ENCODE measurements at regions not wholly inside any gene's neighbourhood (a gene's known extent, or its start where the extent isn't known, plus 50 kb on each side); places are given as distances from the start of the nearest gene placed in this dataset.
"Not testable (repeated sequence)": the region's sequence is repeated elsewhere in the genome, so short reads cannot be mapped to it uniquely, and the experiment has no call there.

DNA sequence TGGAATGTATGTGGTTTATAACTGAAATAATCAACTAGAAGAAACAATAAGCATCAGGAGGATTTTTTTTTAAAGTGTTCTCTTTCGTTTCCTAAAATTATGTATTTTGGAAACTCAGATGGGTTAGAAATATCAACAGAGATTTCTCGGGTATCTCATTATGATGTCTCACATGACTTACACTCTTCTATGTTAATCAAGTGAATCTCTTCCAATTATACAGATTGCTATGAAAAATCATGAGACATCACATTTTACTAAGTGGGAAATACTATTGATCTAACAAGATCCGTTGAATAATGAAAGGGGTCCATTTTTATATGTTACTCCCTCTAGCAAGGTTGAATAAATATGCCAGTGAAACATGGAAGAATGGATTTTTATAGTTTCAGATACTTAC is 54.7 kb upstream of the NRIP1 start:
- ChIA-PET POLR2A (no interaction called here), CTCF (no interaction called here)

DNA sequence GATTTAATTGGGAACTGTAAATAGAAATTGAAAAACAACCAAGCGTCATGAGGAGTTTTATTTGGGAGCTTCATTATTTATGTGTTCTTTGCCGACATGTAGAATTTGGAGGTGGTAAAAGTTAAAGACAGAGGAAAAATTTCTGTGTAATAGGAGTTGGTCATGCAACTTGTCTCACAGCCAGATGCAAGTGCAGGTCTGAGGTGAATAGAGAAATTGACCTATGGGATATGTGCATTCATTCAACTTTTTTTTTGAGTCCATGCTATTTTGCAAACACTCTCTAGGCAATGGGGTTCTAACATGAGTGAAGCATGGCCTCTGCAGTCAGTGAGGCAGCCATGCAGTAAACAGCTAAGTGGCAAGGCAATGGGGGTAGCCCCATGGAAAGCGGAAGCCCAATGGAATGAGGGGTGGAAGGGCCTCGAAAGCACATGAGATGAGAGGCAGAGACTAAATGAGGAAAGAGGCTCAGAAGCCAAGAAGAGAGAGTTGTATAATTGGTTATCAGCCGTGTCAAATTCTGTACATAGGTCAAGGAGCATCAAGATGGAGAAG is 56.4 kb upstream of the NRIP1 start:
- ChIA-PET POLR2A (no interaction called here), CTCF (no interaction called here)

DNA sequence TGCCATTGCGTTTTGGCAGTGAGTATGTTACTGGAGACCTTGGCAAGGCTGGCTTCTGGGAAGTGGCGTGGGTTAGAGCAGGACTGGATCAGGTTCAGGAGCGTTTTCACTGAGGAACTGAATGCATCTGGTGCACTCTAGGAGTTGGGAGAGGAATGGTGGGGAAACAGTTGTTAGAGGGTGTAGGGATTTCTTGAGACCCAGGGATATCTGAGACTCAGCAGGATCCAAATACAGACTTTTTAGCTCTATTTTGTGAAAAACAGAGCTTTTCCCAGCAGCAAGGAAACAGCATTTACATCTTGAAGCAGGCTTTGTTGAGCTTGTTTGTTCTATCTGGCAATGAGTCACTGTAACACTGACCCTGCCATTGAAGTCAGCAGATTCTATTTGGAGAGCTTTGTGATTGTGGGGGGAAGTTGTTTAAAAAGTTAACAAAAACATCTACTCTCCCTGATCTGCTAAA is 56.9 kb upstream of the NRIP1 start:
- ChIA-PET CTCF (no interaction called here), POLR2A (no interaction called here)

DNA sequence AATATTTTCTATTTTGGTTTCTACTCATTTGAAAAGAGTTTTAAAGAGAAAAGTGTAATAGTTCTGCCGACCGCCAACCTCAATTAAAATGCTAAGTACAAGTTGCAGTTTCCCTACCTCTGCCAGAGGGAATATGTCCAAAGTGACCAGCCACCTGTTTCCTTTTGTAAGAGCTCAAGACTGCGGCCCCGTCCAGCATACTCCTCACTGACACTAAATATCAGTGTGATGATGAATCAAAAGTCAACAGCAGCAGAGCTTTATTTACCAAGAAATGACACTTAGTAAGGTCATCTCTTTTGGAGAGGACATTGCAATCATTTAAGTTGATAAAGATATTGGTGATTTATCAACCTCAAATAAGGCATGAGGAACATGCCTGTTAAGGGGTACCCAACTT is 57.4 kb upstream of the NRIP1 start:
- POLR2A ChIA-PET = no interaction called here
- CTCF ChIA-PET = no interaction called here

DNA sequence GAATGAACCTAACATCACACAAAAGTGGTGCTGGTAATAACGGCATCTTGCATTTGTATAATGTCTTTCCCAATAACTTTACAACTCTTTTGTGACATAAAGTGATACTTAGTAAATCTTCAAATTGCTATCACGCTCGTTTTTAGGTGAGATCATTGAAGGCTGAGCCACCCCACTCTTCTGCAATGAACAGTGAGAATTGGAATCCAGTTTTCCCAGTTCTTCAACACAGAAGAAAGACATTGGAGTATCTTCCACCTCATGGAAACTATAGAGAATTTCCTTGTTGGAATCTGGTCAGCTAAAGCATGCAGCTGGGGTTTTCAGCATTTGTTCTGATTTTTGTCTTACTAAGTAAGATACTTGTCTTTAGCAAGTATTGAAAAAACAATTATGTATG is 59.9 kb upstream of the NRIP1 start:
- CTCF ChIA-PET = no interaction called here
- POLR2A ChIA-PET = no interaction called here

DNA sequence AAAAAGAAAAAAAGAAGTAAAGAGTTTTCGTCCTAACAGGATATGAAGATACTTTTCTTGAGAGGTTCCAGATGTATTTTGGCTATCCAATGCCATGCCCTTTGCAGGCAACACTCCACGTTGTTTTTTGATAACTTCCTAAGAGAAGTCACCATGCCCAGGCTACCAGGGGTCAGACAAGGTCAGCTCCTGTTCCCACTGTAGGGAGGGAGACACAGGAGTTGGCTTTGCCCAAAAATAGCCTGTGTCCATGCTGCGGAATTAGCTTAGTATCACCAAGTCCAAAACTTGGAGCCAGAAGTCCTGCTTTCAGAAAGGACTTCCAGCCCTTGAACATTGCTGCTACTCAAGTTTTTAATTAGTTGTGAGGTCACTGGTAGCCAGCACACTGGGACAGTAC is 62.1 kb upstream of the NRIP1 start:
- CTCF ChIA-PET = no interaction called here

DNA sequence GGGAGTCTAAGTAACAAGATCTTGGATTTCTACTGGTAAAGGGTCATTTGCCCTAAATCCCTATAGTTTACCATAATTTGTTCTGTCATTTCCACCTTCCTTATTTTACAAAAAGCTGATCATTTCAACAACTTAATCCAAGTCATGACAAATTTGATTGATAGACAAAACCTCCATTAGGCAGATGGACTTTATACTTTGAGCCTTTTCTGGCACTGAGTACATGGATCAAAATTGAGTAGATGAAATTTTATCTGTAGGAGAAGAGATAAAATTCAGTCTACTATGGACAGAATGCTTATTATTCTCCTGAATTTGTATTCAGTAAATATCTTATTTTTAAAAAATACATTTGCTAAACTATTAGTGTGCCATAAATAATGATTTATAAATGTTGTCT is 62.6 kb upstream of the NRIP1 start:
- POLR2A ChIA-PET = no interaction called here
- CTCF ChIA-PET = no interaction called here

More for the DNA sequence above, 62.1 kb upstream of the NRIP1 start:
- POLR2A ChIA-PET = no interaction called here

DNA sequence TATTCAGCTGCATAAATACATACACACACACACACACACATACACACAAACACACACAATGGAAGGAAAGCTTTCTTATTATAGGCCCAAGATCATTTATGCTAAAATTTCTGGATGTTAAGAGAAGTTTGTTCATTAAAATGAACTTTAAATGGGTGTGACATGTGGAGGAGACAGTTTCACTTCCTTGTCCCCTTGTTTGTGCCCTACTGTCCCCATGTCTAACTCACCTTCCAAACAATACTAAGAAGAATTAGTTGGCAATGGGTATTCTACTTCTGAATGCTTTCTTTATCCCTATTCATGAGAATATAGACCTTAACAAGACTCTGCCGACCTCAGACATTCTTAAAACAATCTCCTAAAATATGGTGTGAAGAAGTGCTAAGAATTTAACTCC is 63.5 kb upstream of the NRIP1 start:
- POLR2A ChIA-PET = no interaction called here
- CTCF ChIA-PET = no interaction called here

DNA sequence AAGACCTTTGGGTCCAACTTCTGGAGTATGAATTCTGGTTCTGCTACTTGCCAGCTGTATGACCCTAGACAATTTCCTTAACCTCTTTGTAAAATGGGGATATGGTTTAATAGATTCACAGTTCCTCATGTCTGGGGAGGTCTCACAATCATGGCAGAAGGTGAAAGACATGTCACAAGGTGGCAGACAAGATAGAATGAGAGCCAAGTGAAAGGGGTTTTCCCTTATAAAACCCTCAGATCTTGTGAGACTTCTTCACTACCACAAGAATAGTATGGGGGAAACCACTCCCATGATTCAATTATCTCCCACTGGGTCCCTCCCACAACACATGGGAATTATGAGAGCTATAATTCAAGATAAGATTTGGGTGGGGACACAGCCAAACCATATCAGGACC is 63.9 kb upstream of the NRIP1 start:
- CTCF ChIA-PET, POLR2A ChIA-PET: not testable (repeated sequence)

DNA sequence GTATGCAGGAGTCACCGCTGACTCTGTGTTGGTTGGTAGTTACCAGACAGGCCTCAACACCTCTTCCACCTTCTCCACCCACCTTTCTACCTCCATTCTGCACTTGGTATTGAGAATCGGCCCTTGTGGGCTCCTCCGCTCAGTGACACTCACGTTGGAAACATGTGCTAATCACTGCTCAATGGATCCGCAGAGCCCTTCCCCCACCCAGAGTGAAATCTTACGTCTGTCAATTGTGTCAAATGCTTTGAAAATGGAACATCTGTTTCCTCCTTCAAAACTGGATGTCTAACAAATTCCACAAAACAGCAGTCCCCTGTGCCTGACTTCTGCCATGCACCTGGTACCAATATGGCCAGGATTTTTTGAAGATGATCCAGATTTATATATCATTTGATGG is 65.5 kb upstream of the NRIP1 start:
- ChIA-PET POLR2A (no interaction called here), CTCF (no interaction called here)

DNA sequence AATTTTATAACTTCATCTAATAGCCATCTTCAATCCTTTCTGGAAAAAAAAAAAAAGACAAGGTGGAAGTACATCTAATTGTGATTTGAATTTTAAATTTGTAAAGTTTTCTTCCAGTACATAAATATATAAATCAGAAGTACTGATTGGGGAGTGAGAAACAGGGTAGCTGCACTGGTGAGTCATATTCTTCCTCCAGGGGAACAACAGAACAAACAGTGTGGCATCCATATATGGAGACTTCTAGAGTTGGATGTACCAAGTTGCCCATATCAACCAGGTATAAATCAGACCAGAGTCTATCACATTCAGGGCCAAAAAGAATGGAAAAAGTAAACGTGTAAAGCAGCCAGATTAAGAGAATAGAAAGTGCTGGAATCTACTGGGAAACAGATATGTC is 66.0 kb upstream of the NRIP1 start:
- CTCF ChIA-PET = no interaction called here

DNA sequence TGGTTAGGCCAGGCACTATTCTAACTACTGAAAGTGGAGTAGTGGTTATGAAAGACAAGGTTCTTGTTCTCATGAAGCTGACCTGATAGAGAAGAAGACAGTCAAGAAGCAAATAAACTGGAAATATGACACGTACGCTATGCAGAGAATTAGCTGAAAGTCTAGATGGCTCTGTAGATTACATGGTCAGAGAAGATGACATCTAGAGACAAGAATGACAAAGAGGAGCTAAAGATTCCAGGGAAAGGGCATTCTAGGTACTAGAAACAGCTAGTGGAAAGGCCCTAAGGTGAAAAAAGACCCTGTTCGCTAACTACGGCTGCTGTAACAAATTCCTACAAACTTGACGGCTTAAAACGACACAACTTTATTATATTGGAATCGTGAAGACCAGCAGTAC is 68.0 kb upstream of the NRIP1 start:
- CTCF ChIA-PET = no interaction called here
- POLR2A ChIA-PET = no interaction called here

More for the DNA sequence above, 66.0 kb upstream of the NRIP1 start:
- POLR2A ChIA-PET = no interaction called here

DNA sequence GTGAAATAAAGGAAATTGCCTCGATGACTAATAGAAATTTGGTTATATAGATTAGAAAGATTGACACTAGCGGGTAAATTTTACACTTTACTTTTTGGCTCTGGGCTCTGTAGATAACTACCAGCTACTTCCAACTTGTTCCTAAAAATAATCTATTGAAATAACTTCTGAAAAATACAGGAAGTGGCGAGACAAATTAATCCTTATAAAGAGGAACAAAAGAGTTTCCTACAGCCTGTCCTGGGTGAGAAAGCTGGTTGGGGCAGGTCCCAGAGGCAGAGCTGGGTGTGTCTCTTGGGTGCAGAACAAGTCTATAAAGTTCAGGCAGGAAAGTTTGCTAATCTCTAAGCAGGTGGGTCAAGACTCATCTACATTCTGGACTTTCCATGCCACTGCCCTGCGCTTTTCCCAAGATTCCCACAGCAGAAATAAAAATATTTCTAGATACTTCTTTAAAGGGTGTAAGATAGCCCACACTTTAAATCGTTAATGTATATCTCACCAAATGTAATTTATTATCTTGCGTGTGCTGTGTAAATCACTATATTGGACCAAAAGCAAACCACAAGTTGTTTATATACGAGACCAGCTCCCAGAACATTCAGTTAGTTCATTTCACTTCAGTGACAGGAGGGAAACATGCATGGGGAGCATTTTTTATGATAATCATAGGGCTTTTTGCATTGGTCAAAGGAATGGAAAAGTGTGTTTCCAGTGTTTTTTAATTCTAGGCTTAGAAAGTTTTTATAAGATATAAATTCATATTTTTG is 70.1 kb upstream of the NRIP1 start:
- POLR2A ChIA-PET = no interaction called here
- CTCF ChIA-PET = no interaction called here

DNA sequence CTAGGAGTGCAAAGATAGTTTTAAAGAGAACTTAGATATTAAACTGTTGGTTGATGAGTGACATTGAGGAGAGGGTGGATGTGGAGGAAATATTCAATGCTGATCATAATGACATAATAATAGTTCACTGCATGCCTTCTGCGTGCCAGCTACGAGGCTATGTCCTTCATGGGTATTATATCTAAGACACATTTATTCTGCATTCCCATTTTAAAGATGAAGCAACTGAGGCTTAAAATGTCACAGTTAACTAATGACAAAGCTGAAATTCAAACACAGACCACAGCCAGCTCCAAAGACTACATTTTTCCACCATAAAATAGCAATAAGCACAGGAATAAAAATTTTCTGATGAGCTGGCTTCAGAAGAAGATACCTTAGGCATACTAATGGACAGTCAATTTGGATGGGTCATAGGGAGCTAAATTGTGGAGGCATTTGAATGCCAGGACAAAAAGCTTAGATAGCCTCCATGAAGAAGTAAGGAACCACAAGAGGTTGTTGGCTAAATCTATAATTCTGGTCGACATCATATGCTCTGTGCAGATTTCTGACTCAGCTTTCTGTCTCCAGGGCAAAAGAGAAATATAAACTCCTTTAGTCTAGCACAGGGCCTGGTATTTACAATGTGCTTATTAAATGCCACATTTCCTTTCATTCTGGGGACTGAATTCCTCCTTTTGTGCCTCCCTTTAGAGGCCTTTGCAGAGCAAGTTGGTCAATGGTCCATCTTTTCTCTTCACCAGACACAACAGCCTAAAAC is 71.2 kb upstream of the NRIP1 start:
- ChIA-PET CTCF (no interaction called here), POLR2A (no interaction called here)

DNA sequence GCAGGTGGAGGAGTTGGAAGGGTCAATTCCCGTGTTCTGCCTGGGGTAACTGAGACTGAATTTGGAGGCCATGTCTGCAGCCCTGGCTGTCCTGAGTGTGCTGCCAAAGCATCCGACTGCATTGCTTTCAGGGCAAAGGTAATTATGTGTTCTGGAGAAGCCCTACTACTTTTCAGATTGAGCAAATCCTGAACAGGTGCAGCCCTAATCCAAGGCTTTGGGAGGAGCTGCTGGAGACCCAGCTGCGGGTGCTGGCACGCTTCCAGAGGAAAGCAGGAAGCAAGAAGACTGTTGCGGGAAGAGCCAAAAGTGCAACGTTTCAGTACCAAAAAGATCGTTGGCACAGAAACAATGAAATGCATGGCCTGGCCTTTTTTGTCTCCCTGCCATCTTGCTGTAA is 73.7 kb upstream of the NRIP1 start:
- ChIA-PET CTCF (no interaction called here), POLR2A (no interaction called here)

DNA sequence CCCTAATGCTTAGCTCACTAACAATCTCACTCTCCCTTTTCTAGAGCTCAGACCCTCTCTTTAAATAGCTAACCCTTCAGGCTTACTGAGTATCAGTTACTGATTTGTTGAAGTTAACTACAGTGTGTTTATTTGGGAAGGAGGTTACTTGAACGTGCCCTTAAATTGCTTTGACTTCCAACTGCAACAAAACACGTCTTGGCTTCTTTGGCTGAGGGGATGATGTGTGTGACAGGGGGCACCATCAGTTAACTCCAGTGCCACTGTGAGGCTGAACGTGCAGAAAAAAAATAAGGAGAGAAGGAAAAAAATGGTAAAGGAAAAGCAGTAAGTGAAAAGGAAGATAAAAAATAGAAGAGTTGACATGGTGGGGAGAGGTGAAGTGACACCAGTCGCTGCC is 75.1 kb upstream of the NRIP1 start:
- ChIA-PET POLR2A (no interaction called here), CTCF (no interaction called here)

DNA sequence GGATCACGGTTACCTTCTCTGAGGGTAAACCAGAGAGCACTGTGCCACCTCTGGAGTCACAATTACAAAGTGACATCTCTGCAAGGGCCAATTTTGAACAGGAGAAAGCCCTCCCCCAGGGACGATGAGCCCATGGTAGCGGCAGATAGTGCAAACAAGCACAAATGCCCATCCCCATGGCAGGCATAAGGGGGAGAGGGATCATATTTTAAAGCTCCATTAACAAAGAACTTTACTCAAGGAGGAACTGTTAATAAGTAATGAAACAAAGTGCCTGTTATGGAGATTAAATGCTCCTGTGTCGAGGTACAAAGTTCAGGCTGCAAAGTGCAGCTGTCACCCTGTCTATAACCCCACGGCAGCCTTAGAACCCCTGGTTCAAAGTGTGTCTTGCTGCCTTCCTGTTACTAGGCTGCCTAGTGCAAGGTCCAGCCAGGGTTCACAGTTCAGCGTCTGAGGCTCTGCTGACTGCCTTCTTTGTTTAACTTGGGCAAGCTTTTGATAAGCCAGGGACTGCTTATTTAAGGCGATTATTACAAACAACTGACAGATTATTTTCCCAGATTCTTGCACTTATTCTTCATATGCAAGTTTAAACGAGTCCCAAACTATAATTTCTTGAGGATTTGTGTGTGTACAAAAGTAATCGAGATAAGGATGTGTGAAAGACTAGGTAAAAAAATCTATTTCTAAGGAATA is 75.7 kb upstream of the NRIP1 start:
- ChIA-PET CTCF (no interaction called here), POLR2A (no interaction called here)

DNA sequence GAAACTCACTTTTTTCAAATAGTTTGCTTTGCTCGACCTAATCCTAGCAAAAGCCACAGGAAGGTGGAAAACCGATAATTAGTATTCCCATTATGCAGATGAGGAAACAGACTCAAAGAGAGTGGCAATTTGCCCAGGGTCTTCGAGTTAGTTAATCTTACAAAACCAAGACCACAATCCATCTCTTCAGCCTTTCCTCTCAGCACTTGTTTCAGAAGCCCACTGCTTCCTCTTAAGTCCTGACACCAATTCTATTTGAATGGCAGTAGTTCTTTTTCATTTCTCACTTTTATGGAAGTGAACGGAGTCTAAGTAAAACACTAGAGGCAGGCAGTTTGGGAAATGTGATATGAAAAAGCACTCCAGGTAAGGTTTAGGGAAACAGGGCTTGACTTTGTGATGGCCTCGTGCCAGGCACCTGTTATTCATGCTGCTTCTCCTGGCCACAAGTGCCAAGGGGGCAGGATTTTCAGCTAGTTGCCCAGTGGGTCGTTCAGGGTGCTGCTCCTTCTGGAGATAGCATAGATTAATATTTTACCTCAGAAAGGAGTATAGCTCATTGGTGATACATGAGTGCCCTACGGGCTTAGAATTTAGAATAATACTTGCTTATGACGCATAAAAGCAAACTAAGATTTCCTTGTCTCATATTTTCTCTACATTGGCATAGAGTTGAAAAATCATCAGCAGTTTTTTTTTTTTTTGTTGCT is 76.6 kb upstream of the NRIP1 start:
- POLR2A ChIA-PET = no interaction called here
- CTCF ChIA-PET = no interaction called here

DNA sequence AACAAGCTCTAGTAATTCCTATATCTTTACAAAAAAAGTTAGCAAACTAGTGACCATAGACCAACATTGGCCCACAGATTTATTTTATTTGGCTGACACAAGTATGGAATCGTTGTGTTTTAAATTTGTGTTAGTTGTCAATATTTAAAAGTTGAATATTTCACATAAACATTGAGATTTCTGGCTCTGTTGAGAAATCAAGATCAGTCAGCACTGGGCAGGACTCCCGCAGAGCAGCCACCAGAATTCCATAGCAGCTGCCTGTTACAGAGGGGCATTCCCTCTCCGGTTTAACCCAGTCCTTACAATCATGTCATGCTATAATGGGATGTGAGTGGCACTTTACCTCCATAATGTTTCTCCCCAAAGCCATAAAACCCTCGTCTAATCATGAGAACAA is 79.2 kb upstream of the NRIP1 start:
- ChIA-PET CTCF (no interaction called here), POLR2A (no interaction called here)

DNA sequence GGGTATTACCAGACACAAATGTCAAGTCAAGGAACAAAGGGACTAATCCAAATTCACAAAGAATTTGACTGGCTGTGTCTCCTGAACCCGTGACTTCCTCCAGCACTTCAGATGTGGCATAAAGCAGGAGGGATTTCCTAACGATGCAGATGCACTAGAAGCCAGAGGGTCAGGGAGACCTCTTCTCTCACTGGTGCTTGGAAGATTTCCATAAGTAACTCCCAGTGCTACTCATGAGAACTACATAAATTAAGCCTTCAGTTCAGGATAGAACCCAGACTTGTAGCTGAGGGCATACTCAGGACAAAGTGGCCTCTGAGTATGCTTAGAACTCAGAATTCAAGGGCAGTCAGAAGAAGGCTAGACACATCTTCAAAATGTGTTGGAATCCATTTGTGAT is 83.6 kb upstream of the NRIP1 start:
- CTCF ChIA-PET = no interaction called here
- POLR2A ChIA-PET = no interaction called here

Measured in activated CD8-positive, alpha-beta memory T cell treated with anti-CD3 and anti-CD28 coated beads for 36 hours (primary cell).